AG20443 (cell line): ENCODE measurements at regions not wholly inside any gene's neighbourhood (a gene's known extent, or its start where the extent isn't known, plus 50 kb on each side); places are given as distances from the start of the nearest gene placed in this dataset.
"Not testable (repeated sequence)": the region's sequence is repeated elsewhere in the genome, so short reads cannot be mapped to it uniquely, and the experiment has no call there.

Experiments used
- DNase-seq: peaks from one replicate; pipeline ENCODE4 v3.0.0; 2012; ENCODE audit warnings: low spot score, mixed read lengths

DNA sequence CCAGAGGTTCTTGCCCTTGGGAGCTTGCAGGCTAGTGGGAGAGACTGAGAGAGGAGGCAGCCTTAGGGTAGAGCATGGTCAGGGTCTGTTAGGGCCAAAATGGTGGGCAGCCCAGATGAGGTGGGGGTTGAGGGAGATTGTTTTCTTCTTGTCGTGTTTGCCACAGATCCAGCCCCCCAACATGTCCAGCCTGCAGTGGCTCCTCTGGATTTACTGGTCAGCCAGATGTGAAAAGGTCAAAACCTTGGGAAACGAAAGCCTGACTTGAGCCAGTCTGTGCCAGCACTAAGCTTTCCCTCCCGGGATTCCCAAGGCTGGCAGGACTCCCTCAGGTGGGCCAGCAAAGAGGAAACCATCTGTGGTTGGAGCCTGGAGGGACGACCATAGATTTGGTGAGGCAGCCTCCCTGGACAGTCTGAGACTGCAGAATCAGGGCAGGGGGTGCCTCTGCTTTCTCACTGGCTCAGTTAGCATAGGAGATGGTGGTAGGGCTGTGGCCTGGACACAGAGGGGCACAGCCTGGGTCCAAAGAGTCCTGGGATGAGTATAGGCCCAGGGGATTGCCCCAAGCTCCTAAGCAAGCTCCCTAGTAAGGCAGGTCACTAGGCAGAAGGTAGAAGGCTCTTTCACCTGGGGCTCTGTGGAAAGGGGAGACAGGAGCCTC, 51.2 kb upstream of the PRR23C start:
- no peak for DNase-seq

DNA sequence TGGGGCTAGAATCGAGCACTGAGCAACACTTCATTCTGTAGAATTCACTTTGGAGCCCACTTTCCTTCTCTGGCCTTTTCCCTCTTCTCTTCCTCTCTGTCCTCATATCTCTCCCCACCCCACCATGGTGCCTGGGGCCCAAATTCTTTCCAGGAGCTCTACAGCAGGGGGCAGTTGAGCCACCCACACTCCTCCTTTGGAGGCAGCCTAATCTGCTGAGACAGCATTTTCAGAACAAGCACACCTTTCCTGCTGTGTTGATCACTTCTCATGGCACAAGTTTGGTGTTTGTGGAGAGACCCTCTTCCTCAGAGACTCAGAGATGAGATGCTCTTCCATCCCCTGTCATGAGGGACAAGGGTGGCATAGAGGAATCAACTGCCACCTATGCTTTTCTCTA, 52.0 kb upstream of the PRR23C start:
- DNase-seq: no peak

GRCh38 chr3:139098391-139098790, 53.7 kb upstream of the PRR23C start:
- DNase-seq: no peak

GRCh38 chr3:139099968-139100817, 55.5 kb upstream of the PRR23C start:
- no peak for DNase-seq

DNA sequence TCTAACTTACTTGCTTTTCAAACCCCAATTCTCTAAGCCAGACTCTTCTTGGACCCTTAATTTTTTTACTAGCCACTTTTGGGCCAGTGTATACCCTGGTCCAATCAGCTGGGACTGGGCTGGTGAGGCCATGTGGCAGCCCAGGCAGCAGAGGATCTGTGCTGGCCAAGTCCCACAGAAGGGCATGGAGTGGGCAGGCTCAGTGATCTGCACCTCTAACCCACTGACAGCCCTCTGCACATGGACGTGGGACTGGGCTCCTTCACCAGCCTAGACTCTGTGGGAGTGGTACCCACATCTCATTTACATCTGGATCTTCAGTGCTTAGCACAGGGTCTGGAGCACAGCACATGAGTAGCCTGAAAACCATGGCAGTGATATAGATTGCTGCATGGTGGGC, 56.1 kb upstream of the PRR23C start:
- no peak for DNase-seq

- no peak for DNase-seq
These were observed 56.7 kb upstream of the PRR23C start for GRCh38 chr3:139101396-139101795.

DNA sequence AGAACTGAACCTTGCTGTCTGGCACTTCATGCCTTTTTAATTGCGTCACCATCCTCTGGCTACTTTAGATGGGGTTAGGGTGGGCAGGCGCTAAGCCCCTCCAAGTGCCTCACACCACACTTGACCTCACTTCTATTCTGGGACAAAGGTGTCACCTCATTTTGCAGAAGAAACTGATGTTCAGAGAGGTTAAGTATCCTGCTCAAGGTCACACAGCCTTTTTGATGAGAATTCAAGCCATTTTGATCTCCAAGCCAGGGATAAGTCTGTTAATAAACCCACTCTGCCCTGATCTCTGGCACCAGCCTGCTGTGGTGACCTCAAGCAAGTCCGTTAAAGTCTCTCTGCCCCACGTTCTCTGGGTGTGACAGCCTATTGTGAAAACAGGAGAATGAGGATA, 58.8 kb upstream of the PRR23C start:
- no peak for DNase-seq

DNA sequence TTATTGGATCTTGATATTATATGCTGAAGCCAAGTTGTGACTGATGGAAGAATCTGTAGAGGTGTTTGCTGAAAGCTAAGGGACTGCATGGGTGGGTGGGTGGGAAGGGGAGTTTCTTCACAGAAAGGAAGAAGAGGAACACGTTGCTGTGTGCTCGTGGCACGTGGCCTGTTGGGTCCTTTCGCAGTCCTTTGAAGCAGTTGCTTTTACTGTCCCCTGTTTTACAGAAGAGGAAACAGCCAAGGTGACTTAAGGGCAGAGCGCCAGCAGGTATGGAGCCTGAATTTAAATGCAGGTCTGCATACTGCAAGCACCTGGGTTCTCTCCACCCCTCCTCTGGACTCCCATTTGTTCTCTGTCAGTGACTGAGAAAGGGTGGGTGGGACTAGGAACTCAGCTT, 59.4 kb upstream of the PRR23C start:
- no peak for DNase-seq

- no peak for DNase-seq
These were observed 60.5 kb upstream of the PRR23C start for GRCh38 chr3:139105154-139105702.

- DNase-seq: no peak
These were observed 61.6 kb upstream of the PRR23C start for GRCh38 chr3:139106013-139106932.

DNA sequence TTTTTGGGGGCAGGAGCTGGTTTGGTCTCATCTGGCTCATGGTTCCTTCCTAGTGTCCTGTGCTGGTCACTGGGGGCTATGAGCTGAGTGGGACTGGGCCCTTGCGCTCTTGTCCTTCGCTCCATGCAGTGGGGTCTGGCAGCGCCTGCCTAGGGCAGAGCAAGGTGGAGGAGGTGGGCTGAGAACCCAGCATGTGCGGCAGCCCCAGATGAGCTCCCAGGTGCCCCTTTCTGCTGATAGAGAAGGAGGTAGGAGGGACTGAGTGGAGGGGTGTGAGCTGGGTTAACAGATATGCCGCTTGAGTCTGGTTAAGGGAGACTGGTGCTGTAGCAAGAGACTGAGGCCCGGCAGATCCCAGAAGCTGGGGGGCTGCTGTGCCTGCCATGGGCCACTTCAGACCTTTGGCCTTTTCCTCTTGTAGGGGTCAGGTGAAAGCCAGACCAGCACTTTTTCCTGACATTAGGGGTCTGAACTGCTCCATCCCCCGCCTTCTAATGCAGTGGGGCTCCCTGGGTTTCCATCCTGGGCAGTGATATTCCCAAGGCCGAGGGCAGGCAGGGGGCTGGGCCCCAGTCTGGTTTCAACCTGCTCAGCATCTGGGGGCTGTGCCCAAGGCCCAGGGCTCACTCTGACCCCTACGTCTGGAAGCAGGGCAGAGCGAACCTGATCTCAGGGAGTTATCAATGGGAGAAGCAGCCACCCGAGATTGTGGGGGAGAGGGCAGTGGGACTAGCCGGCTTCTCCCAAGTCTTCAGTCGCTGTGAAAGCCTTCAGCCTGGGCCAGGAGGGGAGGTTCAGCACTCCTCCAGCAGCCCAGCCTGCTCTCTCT, 62.9 kb upstream of the PRR23C start:
- no peak for DNase-seq

DNA sequence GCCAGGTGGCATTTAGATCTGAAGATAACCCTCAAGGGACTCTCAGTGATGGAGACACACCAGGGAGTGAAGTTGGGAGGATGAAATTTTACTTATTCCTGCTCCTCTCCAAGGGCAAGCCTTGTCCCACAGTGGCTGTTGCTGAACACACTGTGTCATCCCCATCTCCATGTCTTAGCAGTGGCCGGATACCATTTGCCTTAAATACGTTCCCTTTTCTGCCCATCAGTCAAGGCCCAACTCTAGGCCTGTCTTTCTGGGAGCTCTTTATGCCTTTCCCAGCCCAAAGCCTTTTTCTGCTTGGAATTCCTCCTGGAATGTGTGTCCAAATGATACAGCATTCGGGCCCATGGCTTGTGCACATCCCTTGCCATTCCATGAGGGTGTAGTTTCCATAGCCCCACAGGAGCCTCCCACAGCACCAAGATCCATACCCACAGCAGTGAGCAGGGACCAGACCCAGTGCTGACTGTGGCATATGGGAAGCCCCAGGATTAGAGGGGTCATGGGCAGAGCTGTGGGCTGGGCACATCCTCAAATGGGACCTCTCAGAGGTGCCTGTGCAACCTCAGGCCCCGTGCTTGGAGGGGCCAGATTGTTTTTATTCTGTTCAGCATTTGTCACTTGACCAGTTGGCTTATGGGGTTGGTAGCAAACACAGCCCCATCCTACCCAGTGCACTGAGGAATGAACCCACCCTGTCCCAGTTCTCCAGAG, 63.7 kb upstream of the PRR23C start:
- no peak for DNase-seq

- DNase-seq: no peak
These were observed 64.6 kb upstream of the PRR23C start for GRCh38 chr3:139109271-139109670.

GRCh38 chr3:139110072-139110830, 65.6 kb upstream of the PRR23C start:
- DNase-seq: no peak

- not testable (repeated sequence) for DNase-seq
These were observed 66.2 kb upstream of the PRR23C start for GRCh38 chr3:139110929-139111328.

- DNase-seq: peak; percentile 84
These were observed 66.9 kb upstream of the PRR23C start for GRCh38 chr3:139111392-139112229.

DNA sequence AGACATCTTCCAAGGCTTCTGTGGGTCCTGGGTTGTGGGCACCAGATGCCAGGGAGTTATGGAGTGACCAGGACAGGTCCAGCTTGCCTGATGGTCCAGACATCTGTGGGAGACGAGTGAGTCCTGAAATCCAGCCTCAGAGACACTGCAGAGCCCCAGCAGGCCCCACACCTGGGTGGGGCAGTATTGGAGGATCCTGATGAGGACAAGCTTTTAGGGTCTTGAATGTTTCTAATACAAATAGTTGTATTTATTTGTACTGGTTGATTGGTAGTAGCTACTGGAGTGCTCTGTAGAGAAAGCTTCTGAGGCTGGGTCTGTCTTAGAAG, 67.5 kb upstream of the PRR23C start:
- DNase-seq: no peak

DNA sequence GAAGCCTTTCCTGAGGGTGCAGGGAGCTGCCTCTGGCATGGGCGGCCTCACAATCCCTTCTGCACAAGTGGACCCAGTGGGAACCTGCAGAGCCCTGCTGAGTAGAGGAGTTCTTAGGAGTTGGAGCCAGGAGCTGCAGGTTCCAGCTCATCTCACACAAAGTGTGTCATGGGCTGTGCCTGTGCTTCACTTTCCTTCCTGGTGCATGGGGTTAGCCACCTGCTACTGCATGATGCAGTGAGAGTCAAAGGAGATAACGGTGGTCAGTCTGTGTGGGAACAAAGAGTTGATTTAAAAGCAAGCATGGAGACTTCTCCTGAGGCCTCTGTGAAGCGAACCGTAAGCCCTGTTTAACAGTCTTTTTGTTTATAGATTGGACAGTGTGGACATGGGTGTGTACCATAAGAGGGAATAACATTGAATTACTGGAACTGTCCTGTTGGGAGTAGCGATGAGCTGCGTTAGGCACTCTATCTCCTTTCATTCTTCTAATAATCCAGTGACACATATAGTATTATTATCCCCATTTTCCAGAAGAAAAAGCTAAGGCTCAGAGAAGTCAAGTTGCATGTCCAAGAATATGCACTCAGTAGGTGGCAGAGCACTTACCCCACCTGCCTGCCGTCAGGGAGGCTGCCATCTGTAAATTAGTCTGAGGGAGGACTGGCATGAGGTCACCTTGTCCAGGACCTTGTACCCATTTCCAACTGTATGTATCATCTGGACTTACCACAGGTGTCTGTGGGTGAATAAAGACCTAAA, 68.7 kb upstream of the PRR23C start:
- no peak for DNase-seq
